ENCODE measurements at regions not wholly inside any gene's neighbourhood (a gene's known extent, or its start where the extent isn't known, plus 50 kb on each side); places are given as distances from the start of the nearest gene placed in this dataset.

- intact Hi-C loops (cut with micrococcal nuclease) = no loop called here
- H3K27ac Mint-ChIP-seq = no peak overlapping the region
- no peaks in the 10 kb centered on the region for H3K36me3 Mint-ChIP-seq (ENCODE audit: low read depth)
- CTCF ChIA-PET = no interaction called here
- H3K4me3 Mint-ChIP-seq = no peak overlapping the region
- H3K4me1 Mint-ChIP-seq (ENCODE audit: low read depth) = no peaks in the 10 kb centered on the region
- peaks cover 25% of the 10 kb centered on the region for H3K27me3 Mint-ChIP-seq
- POLR2A ChIA-PET = no interaction called here
- no peak for TF ChIP-seq CTCF (IDR thresholded peaks at IDR 0.05)
- ATAC-seq (no peak), DNase-seq (no peak)
- no peaks in the 10 kb centered on the region for H3K9me3 Mint-ChIP-seq
Observed at GRCh38 chr10:123568751-123569150, 97.4 kb upstream of the GPR26 start.

- no peak overlapping the region for H3K4me3 Mint-ChIP-seq
- ATAC-seq (no peak), DNase-seq (no peak)
- no peaks in the 10 kb centered on the region for H3K36me3 Mint-ChIP-seq (ENCODE audit: low read depth)
- peaks cover 25% of the 10 kb centered on the region for H3K27me3 Mint-ChIP-seq
- no peaks in the 10 kb centered on the region for H3K9me3 Mint-ChIP-seq
- intact Hi-C loops (cut with micrococcal nuclease) = no loop called here
- no peak for TF ChIP-seq CTCF (IDR thresholded peaks at IDR 0.05)
- no peak overlapping the region for H3K27ac Mint-ChIP-seq
- ChIA-PET POLR2A (no interaction called here), CTCF (no interaction called here)
- H3K4me1 Mint-ChIP-seq (ENCODE audit: low read depth) = no peaks in the 10 kb centered on the region
Observed at GRCh38 chr10:123569436-123570035, 96.6 kb upstream of the GPR26 start.

- Mint-ChIP-seq H3K4me1 (ENCODE audit: low read depth) (no peaks in the 10 kb centered on the region), H3K36me3 (ENCODE audit: low read depth) (no peaks in the 10 kb centered on the region), H3K27me3 (peaks cover 26% of the 10 kb centered on the region), H3K9me3 (no peaks in the 10 kb centered on the region), H3K27ac (no peak overlapping the region), H3K4me3 (no peak overlapping the region)
- ChIA-PET POLR2A (no interaction called here), CTCF (no interaction called here)
- ATAC-seq = no peak
- TF ChIP-seq CTCF (IDR thresholded peaks at IDR 0.05) = no peak
- intact Hi-C loops (cut with micrococcal nuclease) = no loop called here
- DNase-seq = no peak
Observed at GRCh38 chr10:123570051-123570897, 95.9 kb upstream of the GPR26 start.

GRCh38 chr10:123570898-123571515, 95.1 kb upstream of the GPR26 start:
- TF ChIP-seq CTCF (IDR thresholded peaks at IDR 0.05) = no peak
- ATAC-seq = no peak

GRCh38 chr10:123571978-123572377, 94.2 kb upstream of the GPR26 start:
- peaks cover 22% of the 10 kb centered on the region for H3K27me3 Mint-ChIP-seq
- CTCF ChIA-PET = no interaction called here
- ATAC-seq = no peak

More at GRCh38 chr10:123570898-123571515, 95.1 kb upstream of the GPR26 start:
- ChIA-PET CTCF (no interaction called here), POLR2A (no interaction called here)
- H3K9me3 Mint-ChIP-seq = no peaks in the 10 kb centered on the region
- H3K4me1 Mint-ChIP-seq (ENCODE audit: low read depth) = no peaks in the 10 kb centered on the region
- H3K4me3 Mint-ChIP-seq = no peak overlapping the region
- no peak overlapping the region for H3K27ac Mint-ChIP-seq
- peaks cover 26% of the 10 kb centered on the region for H3K27me3 Mint-ChIP-seq
- H3K36me3 Mint-ChIP-seq (ENCODE audit: low read depth) = no peaks in the 10 kb centered on the region
- DNase-seq = no peak
- intact Hi-C loops (cut with micrococcal nuclease) = no loop called here

More at GRCh38 chr10:123571978-123572377, 94.2 kb upstream of the GPR26 start:
- intact Hi-C loops (cut with micrococcal nuclease) = no loop called here
- H3K4me3 Mint-ChIP-seq = no peak overlapping the region
- no peaks in the 10 kb centered on the region for H3K36me3 Mint-ChIP-seq (ENCODE audit: low read depth)
- POLR2A ChIA-PET = no interaction called here
- H3K9me3 Mint-ChIP-seq = no peaks in the 10 kb centered on the region
- H3K4me1 Mint-ChIP-seq (ENCODE audit: low read depth) = no peaks in the 10 kb centered on the region
- DNase-seq = no peak
- no peak for TF ChIP-seq CTCF (IDR thresholded peaks at IDR 0.05)
- no peak overlapping the region for H3K27ac Mint-ChIP-seq
